NCI-H1436 treated with DMSO at 0.1 percent for 48 hours (cell line): ENCODE measurements at regions not wholly inside any gene's neighbourhood (a gene's known extent, or its start where the extent isn't known, plus 50 kb on each side); places are given as distances from the start of the nearest gene placed in this dataset.

ENCODE experiments used
- DNase-seq: peaks from one replicate; lab custom pipeline; 2025; lab: John Stamatoyannopoulos, UW

GRCh38 chr1:221845650-221846371, 103.9 kb upstream of the DUSP10 start:
- peak; percentile 64 for DNase-seq

- no peak for DNase-seq
These were observed 100.1 kb upstream of the DUSP10 start for GRCh38 chr1:221841983-221842335.

GRCh38 chr1:221841251-221841982, 99.5 kb upstream of the DUSP10 start:
- DNase-seq = no peak

- no peak for DNase-seq
These were observed 98.8 kb upstream of the DUSP10 start for GRCh38 chr1:221840511-221841243.

GRCh38 chr1:221839782-221840395, 98.0 kb upstream of the DUSP10 start:
- DNase-seq = no peak

GRCh38 chr1:221839321-221839720, 97.4 kb upstream of the DUSP10 start:
- DNase-seq = no peak

- DNase-seq = no peak
These were observed 96.0 kb upstream of the DUSP10 start for GRCh38 chr1:221837896-221838295.

- no peak for DNase-seq
These were observed 93.0 kb upstream of the DUSP10 start for GRCh38 chr1:221834698-221835513.

GRCh38 chr1:221832617-221833016, 90.7 kb upstream of the DUSP10 start:
- no peak for DNase-seq

GRCh38 chr1:221832151-221832550, 90.3 kb upstream of the DUSP10 start:
- no peak for DNase-seq

- DNase-seq = no peak
These were observed 87.6 kb upstream of the DUSP10 start for GRCh38 chr1:221829327-221830015.

- DNase-seq = no peak
These were observed 85.4 kb upstream of the DUSP10 start for GRCh38 chr1:221827307-221827642.

GRCh38 chr1:221824909-221825308, 83.0 kb upstream of the DUSP10 start:
- no peak for DNase-seq

- no peak for DNase-seq
These were observed 82.1 kb upstream of the DUSP10 start for GRCh38 chr1:221824025-221824424.

GRCh38 chr1:221823561-221823960, 81.7 kb upstream of the DUSP10 start:
- no peak for DNase-seq

GRCh38 chr1:221823149-221823548, 81.3 kb upstream of the DUSP10 start:
- DNase-seq = no peak

GRCh38 chr1:221822591-221822990, 80.7 kb upstream of the DUSP10 start:
- DNase-seq = no peak

- no peak for DNase-seq
These were observed 75.0 kb upstream of the DUSP10 start for GRCh38 chr1:221816899-221817298.

GRCh38 chr1:221815660-221816059, 73.8 kb upstream of the DUSP10 start:
- DNase-seq = no peak

GRCh38 chr1:221813887-221814286, 72.0 kb upstream of the DUSP10 start:
- no peak for DNase-seq

- DNase-seq = no peak
These were observed 71.2 kb upstream of the DUSP10 start for GRCh38 chr1:221812905-221813597.
